GM18508 (cell line): ENCODE measurements at regions not wholly inside any gene's neighbourhood (a gene's known extent, or its start where the extent isn't known, plus 50 kb on each side); places are given as distances from the start of the nearest gene placed in this dataset.

ENCODE experiments used
- ATAC-seq: cut with Tn5 transposase; IDR thresholded peaks from one replicate; pipeline ENCODE4 v1.9.1; 2021; ENCODE audit warnings: moderate number of reproducible peaks; ENCODE audit not compliant: insufficient read depth, unreplicated experiment

- ATAC-seq = no peak
Measured at GRCh38 chr1:98336472-98337083, 324.9 kb upstream of the SNX7 start.

GRCh38 chr1:98333936-98334335, 327.6 kb upstream of the SNX7 start:
- no peak for ATAC-seq

GRCh38 chr1:98333406-98333805, 328.1 kb upstream of the SNX7 start:
- no peak for ATAC-seq

GRCh38 chr1:98331718-98332311, 329.7 kb upstream of the SNX7 start:
- ATAC-seq = no peak

GRCh38 chr1:98331243-98331642, 330.3 kb upstream of the SNX7 start:
- ATAC-seq = no peak

- ATAC-seq = no peak
Measured at GRCh38 chr1:98330224-98330623, 331.3 kb upstream of the SNX7 start.

GRCh38 chr1:98328855-98329254, 332.7 kb upstream of the SNX7 start:
- ATAC-seq = no peak

GRCh38 chr1:98327220-98327861, 334.2 kb upstream of the SNX7 start:
- ATAC-seq = no peak

- ATAC-seq = no peak
Measured at GRCh38 chr1:98325646-98326440, 335.7 kb upstream of the SNX7 start.

GRCh38 chr1:98323906-98324358, 337.6 kb upstream of the SNX7 start:
- ATAC-seq = no peak

- no peak for ATAC-seq
Measured at GRCh38 chr1:98323388-98323787, 338.1 kb upstream of the SNX7 start.

- ATAC-seq = no peak
Measured at GRCh38 chr1:98322966-98323365, 338.6 kb upstream of the SNX7 start.

- no peak for ATAC-seq
Measured at GRCh38 chr1:98322086-98322485, 339.4 kb upstream of the SNX7 start.

- ATAC-seq = no peak
Measured at GRCh38 chr1:98321191-98321590, 340.3 kb upstream of the SNX7 start.

- no peak for ATAC-seq
Measured at GRCh38 chr1:98316286-98316905, 345.1 kb upstream of the SNX7 start.

- ATAC-seq = no peak
Measured at GRCh38 chr1:98315309-98315708, 346.2 kb upstream of the SNX7 start.

- no peak for ATAC-seq
Measured at GRCh38 chr1:98314601-98315000, 346.9 kb upstream of the SNX7 start.

- no peak for ATAC-seq
Measured at GRCh38 chr1:98306517-98307089, 354.9 kb upstream of the SNX7 start.

- no peak for ATAC-seq
Measured at GRCh38 chr1:98305362-98305761, 356.2 kb upstream of the SNX7 start.

GRCh38 chr1:98304888-98305287, 356.6 kb upstream of the SNX7 start:
- ATAC-seq = no peak
